Body of pancreas (tissue), 4 donors: ENCODE measurements at regions not wholly inside any gene's neighbourhood (a gene's known extent, or its start where the extent isn't known, plus 50 kb on each side); places are given as distances from the start of the nearest gene placed in this dataset.

Experiments used
- CTCF ChIP-seq, 7 experiments: fragments of 450-650 bp in 4 of 7; fragments of 200-600 bp in 3 of 7; sonication (generic) in 3 of 7; IDR thresholded peaks; one replicate each; pipeline ENCODE4 v1.5.1; 2016 to 2019; ENCODE audit warnings: antibody characterized with exemption in 7 of 7
- POLR2A ChIP-seq, 3 donors: fragments of 450-650 bp; IDR thresholded peaks; one replicate each; pipeline ENCODE4 v1.6.1; 2016; ENCODE audit warnings: antibody characterized with exemption in 3 of 3, mild to moderate bottlenecking in 2 of 3

DNA sequence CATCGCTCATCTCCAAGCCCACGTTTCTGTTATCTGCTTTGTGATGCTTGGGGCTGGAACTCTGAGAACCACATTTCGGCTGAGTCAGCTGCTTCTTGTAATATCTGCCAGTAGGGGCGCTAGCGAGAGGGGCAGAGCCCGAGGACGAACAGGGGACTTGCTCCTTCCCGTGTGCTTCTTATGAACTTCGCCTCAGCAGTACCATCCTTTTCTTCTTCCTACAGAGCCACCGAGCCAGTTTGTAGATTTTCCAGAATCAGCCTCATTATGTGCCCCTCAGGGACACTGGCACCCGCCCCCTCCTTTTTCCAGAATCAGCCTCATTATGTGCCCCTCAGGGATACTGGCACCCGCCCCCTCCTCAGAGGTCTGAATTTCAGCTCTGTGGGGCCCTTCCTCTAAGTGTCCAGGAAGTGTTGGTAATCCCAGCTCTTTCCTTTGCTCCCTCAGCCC, 441.7 kb upstream of the RASGEF1B start:
- peak; percentile 38 to 60 (median 54) for TF ChIP-seq CTCF (IDR thresholded peaks at IDR 0.05)
- no peak for TF ChIP-seq POLR2A (IDR thresholded peaks at IDR 0.05)
